Stimulated activated CD8-positive, alpha-beta memory T cell treated with anti-CD3 and anti-CD28 coated beads, Interleukin-15, amount 100 ng/mL, for 48 hours (primary cell): ENCODE measurements at regions not wholly inside any gene's neighbourhood (a gene's known extent, or its start where the extent isn't known, plus 50 kb on each side); places are given as distances from the start of the nearest gene placed in this dataset.

Source experiments
- DNase-seq, 2 donors: peaks; one replicate each; pipeline ENCODE4 v3.0.0-alpha.2; 2020; ENCODE audit warnings: low read depth in 2 of 2

- no peak for DNase-seq
Measured at GRCh38 chr5:167779644-167780043, 511.8 kb upstream of the WWC1 start.

DNA sequence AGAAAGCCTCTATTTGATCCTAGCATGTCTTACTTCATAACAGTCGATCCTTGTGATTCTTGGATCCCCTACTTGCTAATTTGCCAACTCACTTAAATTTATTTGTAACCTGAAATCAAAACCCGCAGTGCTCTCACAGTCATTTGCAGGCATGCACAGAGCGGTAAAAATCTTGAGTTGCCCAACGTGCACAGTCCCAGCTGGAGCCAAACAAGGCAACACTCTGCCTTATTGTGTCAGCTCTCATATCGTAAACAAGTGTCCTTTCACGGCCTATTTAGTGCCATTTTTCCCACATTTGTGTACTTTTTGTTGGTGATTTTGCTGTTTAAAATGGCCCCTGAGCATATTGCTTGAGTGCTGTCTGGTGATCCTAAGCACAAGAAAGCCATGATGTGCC, 511.3 kb upstream of the WWC1 start:
- DNase-seq, result no peak

DNA sequence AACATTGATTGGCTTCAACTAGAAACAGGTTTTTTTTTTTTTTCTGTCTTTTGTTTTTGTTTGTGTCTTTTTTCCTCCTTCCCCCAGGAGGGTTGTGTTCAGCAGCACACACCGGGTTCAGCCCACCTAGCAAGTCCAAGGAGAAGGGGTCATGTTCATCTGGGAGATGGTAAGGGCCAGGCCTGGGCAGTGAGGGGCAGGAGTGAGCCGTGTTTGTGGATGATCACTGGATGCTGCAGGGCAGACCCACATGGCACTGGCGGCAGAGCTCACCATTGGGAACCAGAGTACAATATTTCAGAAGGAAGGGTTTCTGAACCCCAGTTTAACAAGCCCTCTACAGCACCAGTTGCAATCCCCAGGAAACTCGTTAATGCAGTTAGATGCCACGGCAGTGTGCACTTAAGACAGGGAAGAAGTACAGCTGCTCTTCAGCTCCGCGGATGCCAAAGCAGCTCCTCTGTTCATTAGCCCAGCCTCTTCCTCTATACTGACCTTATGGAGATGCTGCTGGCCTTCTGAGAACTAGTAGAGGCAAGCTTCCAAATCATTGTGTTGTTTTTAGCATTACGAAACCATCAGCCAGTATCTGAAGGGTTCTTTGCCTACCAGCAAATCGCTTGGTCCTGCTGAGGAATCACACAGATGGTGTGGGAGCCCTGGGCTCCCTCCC, 508.2 kb upstream of the WWC1 start:
- DNase-seq, result no peak

DNA sequence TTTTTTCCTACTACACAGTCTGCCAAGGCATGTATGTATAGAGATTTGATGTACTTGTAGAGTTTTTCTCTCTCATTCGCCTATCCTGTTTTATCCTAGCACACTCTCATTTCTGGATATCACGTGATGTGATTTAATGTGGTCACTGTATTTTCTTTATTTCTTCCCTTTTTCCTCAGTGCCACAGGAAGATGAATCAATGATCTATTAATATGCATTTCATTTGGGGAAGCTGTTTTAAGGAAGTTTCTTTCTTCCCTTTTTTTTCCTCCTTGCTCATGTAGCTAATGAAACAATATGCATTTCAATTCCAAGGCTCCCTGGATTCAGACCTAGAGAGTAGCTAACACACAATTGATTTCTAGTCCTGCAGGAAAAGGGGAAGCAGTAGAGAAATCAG, 506.3 kb upstream of the WWC1 start:
- DNase-seq, result no peak

GRCh38 chr5:167785901-167786300, 505.5 kb upstream of the WWC1 start:
- no peak for DNase-seq

DNA sequence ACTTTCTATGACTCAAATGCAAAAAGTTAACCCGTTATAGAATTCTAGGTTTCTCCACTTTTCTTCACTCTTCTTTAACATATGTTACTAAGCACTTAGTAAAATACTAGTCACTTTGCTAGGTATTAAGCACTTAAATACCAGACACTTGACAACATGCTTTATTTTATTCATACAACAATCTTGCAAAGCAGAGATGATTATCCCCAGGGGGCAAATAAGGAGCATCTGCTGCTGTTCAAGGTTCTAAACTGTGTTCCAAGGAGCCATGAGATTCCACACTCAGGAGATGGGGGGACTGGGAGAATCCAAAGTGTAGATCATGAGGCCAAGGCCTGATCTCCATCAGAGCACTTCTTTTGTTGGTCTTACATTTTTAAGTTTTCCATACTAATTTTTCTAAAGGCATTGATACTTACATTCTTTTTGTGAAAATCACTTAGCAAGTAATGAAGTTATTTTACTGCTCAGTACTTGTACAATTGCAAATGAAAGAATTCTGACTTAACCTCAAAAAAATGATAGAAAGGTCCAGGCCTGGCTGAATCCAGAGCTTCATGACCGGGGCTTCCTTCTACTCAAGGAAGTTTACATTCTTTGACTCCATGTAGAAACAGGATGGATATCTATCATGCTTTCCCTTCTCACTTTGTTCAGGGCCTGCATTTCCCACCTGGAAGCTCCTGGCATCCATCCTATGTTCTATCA, 504.4 kb upstream of the WWC1 start:
- DNase-seq, result no peak

- no peak for DNase-seq
Measured at GRCh38 chr5:167790045-167790444, 501.4 kb upstream of the WWC1 start.

DNA sequence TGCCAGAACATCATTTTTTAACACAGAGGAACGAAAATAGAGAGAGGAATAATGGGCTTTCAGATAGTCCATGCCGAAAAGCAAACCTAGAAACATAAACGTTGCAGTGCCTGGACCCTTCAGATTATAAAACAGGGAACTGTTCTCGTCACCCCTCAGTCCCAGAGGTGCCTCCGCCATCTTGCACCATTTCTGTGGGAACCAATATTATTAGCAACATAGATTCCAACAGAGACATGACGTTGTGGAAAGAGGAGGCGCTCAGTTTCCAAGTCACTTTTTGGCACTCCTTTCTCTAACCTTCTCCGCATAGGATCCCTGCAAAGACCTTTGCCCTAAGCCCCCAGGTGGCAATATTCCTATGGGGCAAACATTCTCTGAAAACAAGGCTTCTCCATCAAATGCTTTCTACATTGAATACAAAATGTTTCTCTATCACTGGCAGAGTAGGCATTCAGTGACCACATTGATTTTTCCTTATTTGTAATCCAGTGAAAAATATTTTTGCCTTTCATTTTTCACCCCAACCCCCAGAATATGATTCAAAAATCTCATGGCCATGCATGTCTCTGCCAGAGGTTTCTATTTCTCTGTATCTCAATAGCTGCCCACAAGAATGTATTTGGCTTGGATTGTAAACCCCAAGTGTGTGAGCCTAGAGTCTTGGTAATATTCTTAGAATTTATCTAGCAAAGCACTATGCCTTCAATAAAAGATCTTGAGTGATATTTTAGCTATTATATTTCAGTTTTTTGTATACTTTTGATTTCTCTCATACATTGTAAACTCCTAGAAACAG, 500.8 kb upstream of the WWC1 start:
- no peak for DNase-seq

GRCh38 chr5:167792514-167792913, 498.9 kb upstream of the WWC1 start:
- DNase-seq, result no peak

DNA sequence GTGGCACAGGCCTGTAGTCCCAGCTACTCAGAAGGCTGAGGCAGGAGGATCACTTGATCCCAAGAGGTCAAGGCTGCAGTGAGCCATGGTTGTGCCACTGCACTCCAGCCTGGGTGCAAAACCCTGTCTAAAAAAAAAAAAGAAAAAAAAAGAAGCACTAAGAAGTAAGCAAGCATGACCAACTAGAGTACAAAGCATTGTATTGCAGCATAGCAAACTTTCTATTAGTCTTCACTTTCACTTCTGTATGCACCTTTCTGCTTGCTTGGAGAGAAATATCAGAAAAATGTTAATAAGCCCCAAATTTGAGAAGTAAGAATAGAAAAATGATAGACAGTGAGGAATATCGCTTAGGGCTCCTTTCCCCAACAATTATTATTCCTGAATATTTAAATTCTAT, 497.7 kb upstream of the WWC1 start:
- no peak for DNase-seq

DNA sequence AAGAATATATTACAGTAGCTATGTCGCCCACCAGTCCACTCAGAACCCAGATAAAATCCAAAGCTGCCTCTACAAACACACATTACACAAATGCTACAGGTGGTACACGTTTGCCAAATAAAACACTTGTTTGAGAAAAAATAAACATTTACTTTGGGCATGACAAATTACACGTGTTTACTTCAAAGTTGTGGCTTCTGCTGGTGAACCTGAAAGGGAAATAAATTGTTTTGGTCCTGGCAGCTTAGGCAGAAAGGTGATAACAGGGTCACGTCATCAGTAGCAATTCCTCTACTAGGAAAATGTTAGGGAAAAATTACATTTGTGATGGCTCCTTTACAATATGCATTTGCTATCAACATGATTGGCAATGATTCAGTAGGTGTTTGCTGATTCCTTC, 497.3 kb upstream of the WWC1 start:
- DNase-seq, result no peak

- no peak for DNase-seq
Measured at GRCh38 chr5:167796672-167797071, 494.8 kb upstream of the WWC1 start.

GRCh38 chr5:167797933-167798332, 493.5 kb upstream of the WWC1 start:
- DNase-seq, result no peak

DNA sequence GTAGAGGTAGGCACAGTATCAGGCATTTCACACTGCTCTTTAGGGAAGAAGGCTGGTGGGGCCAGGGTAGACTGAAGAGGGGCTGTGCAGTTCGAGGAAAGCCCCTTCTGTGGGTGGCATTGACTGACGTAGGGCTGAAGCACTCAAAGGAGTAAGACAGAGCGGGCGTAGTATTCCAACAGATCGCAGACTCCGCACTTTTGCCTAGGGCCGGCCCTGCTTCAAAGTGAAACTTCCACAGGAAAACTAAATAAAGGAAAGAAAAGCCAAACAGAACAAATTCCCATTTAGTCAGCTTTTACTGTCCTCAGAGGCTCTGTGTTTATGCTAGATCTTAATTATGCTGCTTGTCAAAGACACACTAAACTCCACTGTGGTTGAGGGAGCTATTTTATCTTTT, 493.0 kb upstream of the WWC1 start:
- DNase-seq, result no peak

- DNase-seq, result no peak
Measured at GRCh38 chr5:167800427-167800826, 491.0 kb upstream of the WWC1 start.

GRCh38 chr5:167801999-167802398, 489.4 kb upstream of the WWC1 start:
- DNase-seq, result no peak

- DNase-seq, result no peak
Measured at GRCh38 chr5:167802755-167803431, 488.6 kb upstream of the WWC1 start.

DNA sequence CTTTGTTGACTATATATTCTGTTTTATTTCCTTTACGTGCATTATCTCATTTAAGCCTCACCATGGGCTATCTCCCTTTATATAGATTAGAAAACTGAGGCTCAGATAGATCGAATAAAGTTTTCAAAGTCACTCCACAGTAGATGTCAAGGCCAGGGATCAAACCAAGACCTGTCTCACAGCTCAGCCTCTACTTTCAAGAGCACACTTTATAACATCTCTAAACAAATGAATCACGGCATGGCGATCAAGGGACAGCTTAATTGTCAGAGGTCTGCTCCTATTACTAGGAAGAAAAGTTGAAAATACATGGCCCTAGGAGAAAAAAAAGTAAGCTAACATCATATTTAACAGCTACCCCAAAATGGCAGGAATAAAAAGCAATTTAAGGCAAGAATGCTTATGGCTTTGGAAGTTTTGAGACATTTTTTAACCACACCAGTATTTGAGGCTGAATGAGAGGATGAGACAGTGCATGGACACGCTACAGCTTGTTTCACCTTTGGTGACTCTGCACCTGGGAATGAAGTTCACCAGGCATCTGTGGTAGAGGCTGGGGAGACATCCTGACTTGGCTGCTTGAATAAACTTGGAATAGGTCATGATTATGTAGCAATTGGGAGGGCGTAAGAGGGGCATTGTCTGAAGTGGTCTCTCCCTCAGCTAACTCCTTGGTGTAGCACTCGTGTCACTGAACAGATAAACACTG, 486.8 kb upstream of the WWC1 start:
- DNase-seq, result no peak

- DNase-seq, result no peak
Measured at GRCh38 chr5:167810573-167810972, 480.9 kb upstream of the WWC1 start.

DNA sequence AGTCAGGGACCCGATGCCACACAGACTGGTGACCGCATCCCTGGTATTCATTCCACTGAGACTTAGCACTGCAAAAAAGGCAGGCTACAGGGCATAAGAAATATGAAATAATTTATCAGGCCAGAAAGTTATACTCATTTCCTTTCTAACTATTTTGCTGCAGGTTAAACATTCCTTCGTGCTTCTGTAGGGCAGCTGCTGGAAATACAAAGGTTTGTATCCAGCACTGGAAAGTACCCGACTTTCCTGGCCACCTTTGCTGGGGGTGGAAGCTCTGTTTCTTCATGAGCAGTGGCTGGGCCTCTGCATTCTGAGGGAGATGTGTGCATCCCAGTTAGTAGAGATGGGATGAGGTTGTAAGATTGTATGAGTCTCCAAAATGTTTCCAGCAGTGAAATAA, 478.6 kb upstream of the WWC1 start:
- no peak for DNase-seq

DNA sequence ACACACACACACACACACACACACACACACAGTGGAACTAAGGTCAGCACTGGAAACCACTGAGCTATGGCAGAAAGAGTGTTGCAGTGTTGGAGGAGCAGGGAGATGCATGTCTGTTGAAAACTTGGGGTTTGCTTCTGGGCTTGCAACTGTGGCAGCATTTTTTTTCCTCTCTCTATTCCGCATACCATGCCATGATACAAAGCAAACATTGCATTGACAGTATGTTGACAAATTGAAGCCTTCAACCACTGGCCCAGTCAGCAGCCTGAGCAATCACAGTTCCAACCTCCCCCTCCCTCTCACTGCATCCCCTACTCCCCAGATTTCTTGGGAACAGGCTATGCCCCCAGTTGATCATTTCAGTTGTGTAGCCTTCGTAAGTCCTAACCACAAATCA, 478.1 kb upstream of the WWC1 start:
- DNase-seq, result no peak

DNA sequence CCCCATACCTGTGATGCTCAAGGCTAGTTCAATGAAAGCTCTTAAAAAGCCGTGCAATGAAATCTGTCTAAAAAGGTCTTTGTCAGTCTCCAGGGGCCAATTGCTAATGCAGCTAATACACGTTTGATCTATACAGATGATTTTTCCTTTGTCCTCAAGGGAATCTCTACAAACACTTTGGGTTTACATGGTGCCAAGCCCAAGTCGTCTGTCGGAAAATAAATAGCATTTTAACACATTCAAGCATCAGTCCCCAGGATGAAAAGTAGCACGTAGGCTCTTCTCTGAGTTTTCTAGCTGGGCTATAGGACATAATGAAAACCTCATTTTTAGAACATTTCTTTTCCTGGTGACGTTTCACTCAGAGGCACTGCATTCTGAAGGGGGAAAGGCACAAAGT, 477.4 kb upstream of the WWC1 start:
- DNase-seq, result no peak
